Lower leg skin (tissue), 3 donors: ENCODE measurements at regions not wholly inside any gene's neighbourhood (a gene's known extent, or its start where the extent isn't known, plus 50 kb on each side); places are given as distances from the start of the nearest gene placed in this dataset.

Experiments used
- POLR2A ChIP-seq, 2 donors: fragments of 450-650 bp; IDR thresholded peaks; one replicate each; pipeline ENCODE4 v1.6.1; 2016 to 2017; ENCODE audit warnings: antibody characterized with exemption in 2 of 2, mild to moderate bottlenecking in 1 of 2, moderate library complexity in 1 of 2
- TF ChIP-seq, protein P1 (sequence below), 3 donors: fragments of 450-650 bp; IDR thresholded peaks; one replicate each; pipeline ENCODE4 v1.5.1; 2016; ENCODE audit warnings: antibody characterized with exemption in 3 of 3, mild to moderate bottlenecking in 3 of 3, moderate library complexity in 2 of 3

DNA sequence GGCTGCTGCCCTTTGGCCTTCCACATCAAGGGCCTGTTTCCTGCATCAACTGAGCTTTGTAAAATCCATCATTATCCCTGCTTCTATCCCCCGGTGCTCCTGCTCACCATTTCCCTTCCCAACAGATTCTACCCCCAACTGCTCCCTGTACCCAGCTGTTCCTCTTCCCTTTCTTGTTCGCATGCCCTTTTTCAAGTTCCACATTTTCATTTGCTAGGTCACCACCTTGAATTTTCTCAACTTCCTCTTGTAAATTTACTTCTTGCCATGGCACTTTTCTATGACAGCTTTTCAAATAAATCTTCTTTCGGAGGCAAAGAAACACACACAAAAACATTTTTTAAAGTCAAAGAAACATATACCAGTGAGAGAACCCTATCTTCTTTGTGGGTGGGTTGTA is 330.5 kb upstream of the ADGRL2 start:
- no peak for TF ChIP-seq POLR2A (IDR thresholded peaks at IDR 0.05)
- TF ChIP-seq, protein P1, sequence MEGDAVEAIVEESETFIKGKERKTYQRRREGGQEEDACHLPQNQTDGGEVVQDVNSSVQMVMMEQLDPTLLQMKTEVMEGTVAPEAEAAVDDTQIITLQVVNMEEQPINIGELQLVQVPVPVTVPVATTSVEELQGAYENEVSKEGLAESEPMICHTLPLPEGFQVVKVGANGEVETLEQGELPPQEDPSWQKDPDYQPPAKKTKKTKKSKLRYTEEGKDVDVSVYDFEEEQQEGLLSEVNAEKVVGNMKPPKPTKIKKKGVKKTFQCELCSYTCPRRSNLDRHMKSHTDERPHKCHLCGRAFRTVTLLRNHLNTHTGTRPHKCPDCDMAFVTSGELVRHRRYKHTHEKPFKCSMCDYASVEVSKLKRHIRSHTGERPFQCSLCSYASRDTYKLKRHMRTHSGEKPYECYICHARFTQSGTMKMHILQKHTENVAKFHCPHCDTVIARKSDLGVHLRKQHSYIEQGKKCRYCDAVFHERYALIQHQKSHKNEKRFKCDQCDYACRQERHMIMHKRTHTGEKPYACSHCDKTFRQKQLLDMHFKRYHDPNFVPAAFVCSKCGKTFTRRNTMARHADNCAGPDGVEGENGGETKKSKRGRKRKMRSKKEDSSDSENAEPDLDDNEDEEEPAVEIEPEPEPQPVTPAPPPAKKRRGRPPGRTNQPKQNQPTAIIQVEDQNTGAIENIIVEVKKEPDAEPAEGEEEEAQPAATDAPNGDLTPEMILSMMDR (IDR thresholded peaks at IDR 0.05): no peak
